MCF 10A (cell line): ENCODE measurements at regions not wholly inside any gene's neighbourhood (a gene's known extent, or its start where the extent isn't known, plus 50 kb on each side); places are given as distances from the start of the nearest gene placed in this dataset.

Source experiments
- BruUV-seq: library from RNA; stranded (reverse); fragments of 400-500 nt; replicated peaks from 2 replicates; lab custom pipeline; 2021; lab: Mats Ljungman, UMichigan
- CTCF ChIA-PET: fragments of 300-600 bp; sonication (Branson Sonifier 250); formaldehyde crosslinking; extraction: SDS; loops from one replicate; lab custom pipeline; 2021; ENCODE audit warnings: antibody characterized with exemption, inconsistent platforms; lab: Yijun Ruan, JAX
- POLR2A ChIA-PET: fragments of 300-600, 350-650 bp; sonication (Branson Sonifier 250); formaldehyde crosslinking; extraction: SDS; loops from one replicate; lab custom pipeline; 2020; ENCODE audit warnings: antibody characterized with exemption, inconsistent platforms; lab: Yijun Ruan, JAX
- DNase-seq: peaks from one replicate; pipeline ENCODE4 v3.0.0-alpha.2; 2018; ENCODE audit not compliant: unreplicated experiment
- H3K27ac Mint-ChIP-seq: one replicate; pipeline ENCODE4 v1.8.0; 2022; ENCODE audit warnings: mild to moderate bottlenecking, low read depth, mixed read lengths; ENCODE audit not compliant: unreplicated experiment
- H3K27me3 Mint-ChIP-seq: one replicate; pipeline ENCODE4 v1.8.0; 2022; ENCODE audit warnings: mixed read lengths; ENCODE audit not compliant: insufficient read depth, unreplicated experiment
- H3K36me3 Mint-ChIP-seq: one replicate; pipeline ENCODE4 v1.8.0; 2022; ENCODE audit warnings: mild to moderate bottlenecking, moderate library complexity, mixed read lengths; ENCODE audit not compliant: insufficient read depth, unreplicated experiment
- H3K4me1 Mint-ChIP-seq: one replicate; pipeline ENCODE4 v1.8.0; 2022; ENCODE audit warnings: mixed read lengths; ENCODE audit not compliant: insufficient read depth, unreplicated experiment
- H3K4me3 Mint-ChIP-seq: one replicate; pipeline ENCODE4 v1.8.0; 2022; ENCODE audit warnings: mild to moderate bottlenecking, moderate library complexity, mixed read lengths; ENCODE audit not compliant: unreplicated experiment
- H3K9me3 Mint-ChIP-seq: one replicate; pipeline ENCODE4 v1.8.0; 2022; ENCODE audit warnings: mixed read lengths; ENCODE audit not compliant: unreplicated experiment
- CTCF ChIP-seq: fragments of 200-600 bp; IDR thresholded peaks from one replicate; pipeline ENCODE4 v1.8.0; 2022; ENCODE audit warnings: antibody characterized with exemption, mild to moderate bottlenecking; ENCODE audit not compliant: unreplicated experiment
- intact Hi-C: fragments of 100-400 bp; cut with micrococcal nuclease; formaldehyde crosslinking; loops from 2 replicates; pipeline ENCODE4 v1.14.1; 2022

DNA sequence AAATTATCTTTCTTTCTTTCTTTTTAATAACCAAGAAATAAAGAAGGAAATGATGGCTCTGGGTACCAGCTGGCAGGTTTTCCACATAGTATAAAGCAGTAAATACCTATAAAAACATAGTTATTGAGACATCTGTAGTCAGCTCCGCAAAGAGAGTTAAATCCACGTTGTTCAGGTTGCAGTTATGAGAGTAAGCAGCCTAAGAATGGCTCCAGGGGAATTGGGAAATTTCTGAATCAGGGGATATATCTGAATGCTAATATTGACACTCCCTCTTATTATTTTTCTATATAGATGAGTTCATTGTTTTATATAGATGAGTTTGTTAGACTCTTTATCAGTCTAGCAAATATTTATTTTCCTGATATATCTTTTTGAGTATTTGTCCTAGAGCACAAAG lies 322.0 kb upstream of the LRRC4C start:
- Mint-ChIP-seq H3K27me3 (no peaks in the 10 kb centered on the region), H3K27ac (no peak overlapping the region), H3K4me3 (no peak overlapping the region), H3K4me1 (peaks cover 17% of the 10 kb centered on the region), H3K9me3 (no peaks in the 10 kb centered on the region), H3K36me3 (no peaks in the 10 kb centered on the region)
- no peak for TF ChIP-seq CTCF
- no peak for DNase-seq
- CTCF ChIA-PET, result no interaction called here
- intact Hi-C loops, result no loop called here
- POLR2A ChIA-PET, result no interaction called here
- BruUV-seq, result no TSS peak

DNA sequence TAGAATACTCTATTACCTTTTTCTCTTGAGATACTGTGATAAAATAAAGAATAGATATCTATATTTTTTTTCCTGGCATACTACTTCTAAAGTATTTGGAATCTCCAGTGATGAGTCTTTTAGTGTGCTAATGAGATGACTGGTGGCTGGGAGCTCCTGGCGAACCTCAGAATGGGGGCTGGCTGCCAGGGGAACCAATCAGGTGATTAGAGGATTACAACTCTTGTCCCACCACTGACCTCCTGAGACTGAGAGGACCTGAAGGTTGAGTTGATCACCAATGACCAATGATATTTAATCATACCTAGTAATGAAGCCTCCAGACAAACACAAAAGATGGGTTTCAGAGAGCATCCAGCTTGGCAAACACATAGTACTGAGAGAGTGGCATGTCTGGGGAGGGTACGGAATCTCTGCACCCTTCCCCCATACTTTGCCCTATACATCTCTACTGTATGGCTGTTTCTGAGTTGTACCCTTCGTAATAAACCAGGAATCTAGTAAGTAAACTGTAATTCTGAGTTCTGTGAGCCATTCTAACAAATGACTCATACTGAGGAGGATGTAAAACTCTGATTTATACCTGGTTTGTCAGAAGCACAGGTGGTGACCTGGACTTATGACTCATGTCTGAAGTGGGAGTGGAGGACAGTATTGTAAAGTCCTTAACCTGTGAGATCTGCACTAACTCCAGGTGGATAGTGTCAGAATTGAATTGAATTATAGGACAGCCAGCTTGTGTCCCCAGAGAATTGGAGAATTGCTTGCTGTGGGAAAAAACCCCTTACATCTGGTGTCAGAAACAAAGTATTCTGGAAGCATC lies 325.3 kb upstream of the LRRC4C start:
- H3K9me3 Mint-ChIP-seq, result no peaks in the 10 kb centered on the region
- peaks cover 24% of the 10 kb centered on the region for H3K4me1 Mint-ChIP-seq
- POLR2A ChIA-PET, result no interaction called here
- H3K4me3 Mint-ChIP-seq, result no peak overlapping the region
- peak; percentile 75 for DNase-seq
- no peaks in the 10 kb centered on the region for H3K36me3 Mint-ChIP-seq
- TF ChIP-seq CTCF, result no peak
- intact Hi-C loops, result no loop called here
- no peaks in the 10 kb centered on the region for H3K27me3 Mint-ChIP-seq
- no TSS peak for BruUV-seq
- peak overlapping the region; percentile 16 for H3K27ac Mint-ChIP-seq
- CTCF ChIA-PET, result no interaction called here

DNA sequence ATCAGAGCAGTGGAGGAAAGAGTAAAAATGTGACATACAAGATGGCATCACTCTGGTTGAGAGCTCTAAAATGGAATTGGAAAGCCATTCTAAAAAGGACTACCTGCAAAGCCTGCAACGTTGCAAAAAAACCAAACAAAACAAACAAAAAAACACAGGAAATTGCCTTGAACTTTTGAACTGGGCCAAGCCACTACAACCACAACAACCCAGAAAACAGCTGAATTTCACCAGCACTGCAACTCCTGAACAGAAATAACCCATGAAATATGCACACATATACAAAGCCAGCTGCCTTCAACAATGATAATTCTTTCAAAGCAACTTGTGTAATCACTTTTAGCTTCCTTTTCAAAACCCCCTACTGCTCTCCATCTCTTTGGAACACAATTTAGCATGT lies 326.6 kb upstream of the LRRC4C start:
- intact Hi-C loops, result no loop called here
- CTCF ChIA-PET, result no interaction called here
- Mint-ChIP-seq H3K9me3 (no peaks in the 10 kb centered on the region), H3K27me3 (no peaks in the 10 kb centered on the region), H3K4me1 (peaks cover 24% of the 10 kb centered on the region), H3K27ac (no peak overlapping the region), H3K4me3 (no peak overlapping the region), H3K36me3 (no peaks in the 10 kb centered on the region)
- no peak for TF ChIP-seq CTCF
- POLR2A ChIA-PET, result no interaction called here
- DNase-seq, result no peak
- no TSS peak for BruUV-seq

GRCh38 chr11:41788177-41788576 lies 328.7 kb upstream of the LRRC4C start:
- Mint-ChIP-seq H3K4me1 (peaks cover 24% of the 10 kb centered on the region), H3K27ac (no peak overlapping the region), H3K36me3 (no peaks in the 10 kb centered on the region), H3K27me3 (no peaks in the 10 kb centered on the region), H3K9me3 (no peaks in the 10 kb centered on the region), H3K4me3 (no peak overlapping the region)
- ChIA-PET CTCF (interaction anchor here (0.6 kb wide), 1 partner anchor 1490 kb away, joined by 4 read pairs; no protein-coding TSS in a partner anchor), POLR2A (no interaction called here)
- intact Hi-C loops, result no loop called here
- BruUV-seq, result no TSS peak
- no peak for TF ChIP-seq CTCF
- DNase-seq, result no peak
